Transverse colon (tissue), 4 donors: ENCODE measurements at regions not wholly inside any gene's neighbourhood (a gene's known extent, or its start where the extent isn't known, plus 50 kb on each side); places are given as distances from the start of the nearest gene placed in this dataset.

Source experiments
- EP300 ChIP-seq: sonication (generic); formaldehyde crosslinking; IDR thresholded peaks from one replicate; pipeline ENCODE4 v1.6.1; 2017; ENCODE audit warnings: antibody characterized with exemption, low read depth
- POLR2A ChIP-seq: fragments of 450-650 bp; IDR thresholded peaks from one replicate; pipeline ENCODE4 v1.6.1; 2016; ENCODE audit warnings: antibody characterized with exemption, mild to moderate bottlenecking, moderate library complexity
- POLR2AphosphoS5 ChIP-seq, 3 donors: sonication (generic); formaldehyde crosslinking; IDR thresholded peaks; one replicate each; pipeline ENCODE4 v1.6.1; 2016; ENCODE audit warnings: antibody characterized with exemption in 3 of 3
- TF ChIP-seq, protein P1 (sequence below), 5 experiments: fragments of 200-600 bp in 3 of 5; fragments of 450-650 bp in 2 of 5; sonication (generic) in 3 of 5; IDR thresholded peaks; 1 replicate in 2 of 5; 2 replicates in 3 of 5; pipeline ENCODE4 v1.5.1; 2016 to 2017; ENCODE audit warnings: antibody characterized with exemption in 5 of 5, inconsistent platforms in 3 of 5, mild to moderate bottlenecking in 2 of 5, moderate library complexity in 1 of 5

DNA sequence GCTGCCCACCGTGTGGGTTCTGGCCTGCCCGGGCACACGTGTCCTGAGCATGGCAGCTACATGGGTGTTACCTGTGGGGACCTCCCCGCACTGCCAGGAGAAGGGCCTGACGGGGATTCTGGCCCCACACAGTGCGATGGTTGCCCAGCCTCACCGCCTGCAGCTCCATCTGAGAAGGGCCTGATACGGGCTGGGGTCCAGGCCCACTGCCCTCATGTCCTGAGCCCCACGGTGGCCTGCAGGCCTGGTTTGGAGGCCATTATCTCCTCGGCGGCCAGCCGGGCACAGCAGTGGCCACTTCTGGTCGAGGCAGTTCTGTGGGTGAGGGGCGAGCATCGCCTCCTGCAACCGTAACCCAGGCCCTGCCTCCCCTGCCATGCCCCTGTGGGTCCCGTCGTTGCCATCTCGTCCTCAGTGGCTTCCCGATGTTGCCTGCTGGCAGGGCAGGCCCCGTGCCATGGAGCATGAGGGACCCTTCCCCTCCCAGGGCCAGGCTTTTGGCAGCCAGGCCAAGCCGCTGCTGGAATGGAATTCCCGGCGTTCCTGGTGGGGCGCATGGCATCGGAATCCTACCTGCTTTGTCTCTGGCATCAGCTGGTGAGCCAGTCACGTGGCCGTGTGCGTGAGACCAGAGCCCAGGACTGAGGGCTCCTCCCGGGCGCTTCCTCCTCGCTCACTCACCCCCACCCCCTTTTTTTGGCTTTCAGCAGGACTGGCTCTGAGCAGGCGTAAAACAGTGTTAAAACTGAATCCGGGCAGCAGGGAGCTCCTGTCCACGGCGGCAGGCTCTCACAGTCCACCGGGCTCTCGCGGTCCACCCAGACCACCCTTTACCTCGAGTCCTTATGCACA is 71.9 kb upstream of the PPARA start:
- TF ChIP-seq, protein P1, sequence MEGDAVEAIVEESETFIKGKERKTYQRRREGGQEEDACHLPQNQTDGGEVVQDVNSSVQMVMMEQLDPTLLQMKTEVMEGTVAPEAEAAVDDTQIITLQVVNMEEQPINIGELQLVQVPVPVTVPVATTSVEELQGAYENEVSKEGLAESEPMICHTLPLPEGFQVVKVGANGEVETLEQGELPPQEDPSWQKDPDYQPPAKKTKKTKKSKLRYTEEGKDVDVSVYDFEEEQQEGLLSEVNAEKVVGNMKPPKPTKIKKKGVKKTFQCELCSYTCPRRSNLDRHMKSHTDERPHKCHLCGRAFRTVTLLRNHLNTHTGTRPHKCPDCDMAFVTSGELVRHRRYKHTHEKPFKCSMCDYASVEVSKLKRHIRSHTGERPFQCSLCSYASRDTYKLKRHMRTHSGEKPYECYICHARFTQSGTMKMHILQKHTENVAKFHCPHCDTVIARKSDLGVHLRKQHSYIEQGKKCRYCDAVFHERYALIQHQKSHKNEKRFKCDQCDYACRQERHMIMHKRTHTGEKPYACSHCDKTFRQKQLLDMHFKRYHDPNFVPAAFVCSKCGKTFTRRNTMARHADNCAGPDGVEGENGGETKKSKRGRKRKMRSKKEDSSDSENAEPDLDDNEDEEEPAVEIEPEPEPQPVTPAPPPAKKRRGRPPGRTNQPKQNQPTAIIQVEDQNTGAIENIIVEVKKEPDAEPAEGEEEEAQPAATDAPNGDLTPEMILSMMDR (IDR thresholded peaks at IDR 0.05) = no peak
- peak in 1 of 3 donors; percentile 35 for TF ChIP-seq POLR2AphosphoS5 (IDR thresholded peaks at IDR 0.05)
- TF ChIP-seq EP300 = peak; percentile 14
- no peak for TF ChIP-seq POLR2A
